Esophagus (tissue), 2 donors: ENCODE measurements at regions not wholly inside any gene's neighbourhood (a gene's known extent, or its start where the extent isn't known, plus 50 kb on each side); places are given as distances from the start of the nearest gene placed in this dataset.

Experiments
- H3K27ac ChIP-seq, 2 donors: one replicate each; pipeline ENCODE4 v1.5.1; 2013; ENCODE audit warnings: low read depth in 2 of 2, mild to moderate bottlenecking in 2 of 2, inconsistent platforms in 1 of 2, low read length in 1 of 2, moderate library complexity in 1 of 2
- H3K27me3 ChIP-seq, 2 donors: one replicate each; pipeline ENCODE4 v1.6.1; 2013; ENCODE audit warnings: low read length in 2 of 2, control low read depth in 1 of 2, mild to moderate bottlenecking in 1 of 2; ENCODE audit not compliant: insufficient read depth in 2 of 2, control insufficient read depth in 1 of 2
- H3K36me3 ChIP-seq, 2 donors: one replicate each; pipeline ENCODE4 v1.6.1; 2013; ENCODE audit warnings: low read length in 1 of 2; ENCODE audit not compliant: control insufficient read depth in 2 of 2, insufficient read depth in 2 of 2
- H3K4me1 ChIP-seq, 2 donors: one replicate each; pipeline ENCODE4 v1.6.1; 2013; ENCODE audit warnings: low read length in 1 of 2; ENCODE audit not compliant: control insufficient read depth in 2 of 2, insufficient read depth in 2 of 2
- H3K4me3 ChIP-seq, 2 donors: one replicate each; pipeline ENCODE4 v1.5.1; 2013; ENCODE audit warnings: low read length in 2 of 2, mild to moderate bottlenecking in 2 of 2, low read depth in 1 of 2, moderate library complexity in 1 of 2
- H3K9me3 ChIP-seq, 2 donors: one replicate each; pipeline ENCODE4 v1.6.1; 2013; ENCODE audit warnings: mild to moderate bottlenecking in 2 of 2, low read depth in 1 of 2, low read length in 1 of 2, moderate library complexity in 1 of 2; ENCODE audit not compliant: control insufficient read depth in 2 of 2, insufficient read depth in 1 of 2
- WGBS, 2 donors: extraction: QIAGEN DNeasy Blood & Tissue Kit; methylation state at CpG; one replicate each; pipeline ENCODE4 v1.1.7; 2013; 5-methylcytosine and 5-hydroxymethylcytosine counted together
- donor health status: healthy with polysubstance abuse.
- donor health status: Bipolar disorder and iron deficiency.

- Histone ChIP-seq H3K36me3 (no peaks in the 10 kb centered on the region), H3K27me3 (no peaks in the 10 kb centered on the region), H3K9me3 (peaks cover 0 to 3% of the 10 kb centered on the region in 2 donors), H3K27ac (no peak overlapping the region), H3K4me1 (no peaks in the 10 kb centered on the region), H3K4me3 (no peak overlapping the region)
- 76 to 79% methylated on average over 7 of the region's 7 CpGs for whole genome bisulfite sequencing, 2 donors
Observed at GRCh38 chr13:111886217-111886945, 180.6 kb upstream of the SOX1 start.

GRCh38 chr13:111893071-111893606 lies 173.8 kb upstream of the SOX1 start:
- H3K4me1 ChIP-seq: no peaks in the 10 kb centered on the region
- no peak overlapping the region for H3K27ac ChIP-seq
- no peaks in the 10 kb centered on the region for H3K9me3 ChIP-seq
- H3K36me3 ChIP-seq: no peaks in the 10 kb centered on the region
- WGBS, 2 donors: 2 to 4% methylated on average over 38 to 39 of the region's 39 CpGs
- H3K4me3 ChIP-seq: peak overlapping the region in 1 of 2 donors; percentile 3
- H3K27me3 ChIP-seq: peaks cover 0 to 3% of the 10 kb centered on the region in 2 donors

- 13 to 16% methylated on average over 35 of the region's 35 CpGs for WGBS, 2 donors
- Histone ChIP-seq H3K4me3 (peak overlapping the region in 1 of 2 donors; percentile 3), H3K9me3 (no peaks in the 10 kb centered on the region), H3K36me3 (no peaks in the 10 kb centered on the region), H3K27ac (no peak overlapping the region), H3K4me1 (no peaks in the 10 kb centered on the region), H3K27me3 (peaks cover 0 to 3% of the 10 kb centered on the region in 2 donors)
Observed at GRCh38 chr13:111893607-111894443, 173.1 kb upstream of the SOX1 start.

- Histone ChIP-seq H3K4me1 (no peaks in the 10 kb centered on the region), H3K4me3 (no peak overlapping the region), H3K27me3 (peaks cover 0 to 3% of the 10 kb centered on the region in 2 donors), H3K27ac (no peak overlapping the region), H3K9me3 (no peaks in the 10 kb centered on the region), H3K36me3 (no peaks in the 10 kb centered on the region)
- 65 to 75% methylated on average over 28 of the region's 28 CpGs for WGBS, 2 donors
Observed at GRCh38 chr13:111895896-111896821, 170.8 kb upstream of the SOX1 start.

- peaks cover 0 to 3% of the 10 kb centered on the region in 2 donors for H3K27me3 ChIP-seq
- WGBS, 2 donors: 60 to 69% methylated on average over 19 of the region's 19 CpGs
Observed at GRCh38 chr13:111897178-111897845, 169.6 kb upstream of the SOX1 start.

GRCh38 chr13:111897846-111898215 lies 169.1 kb upstream of the SOX1 start:
- Histone ChIP-seq H3K27ac (no peak overlapping the region), H3K36me3 (no peaks in the 10 kb centered on the region), H3K4me1 (no peaks in the 10 kb centered on the region), H3K9me3 (no peaks in the 10 kb centered on the region), H3K27me3 (peaks cover 0 to 3% of the 10 kb centered on the region in 2 donors), H3K4me3 (no peak overlapping the region)
- WGBS, 2 donors: 63 to 70% methylated on average over 9 of the region's 9 CpGs

More at GRCh38 chr13:111897178-111897845, 169.6 kb upstream of the SOX1 start:
- no peaks in the 10 kb centered on the region for H3K36me3 ChIP-seq
- no peaks in the 10 kb centered on the region for H3K9me3 ChIP-seq
- no peak overlapping the region for H3K27ac ChIP-seq
- no peak overlapping the region for H3K4me3 ChIP-seq
- H3K4me1 ChIP-seq: no peaks in the 10 kb centered on the region

- Histone ChIP-seq H3K4me1 (no peaks in the 10 kb centered on the region), H3K27me3 (no peaks in the 10 kb centered on the region), H3K9me3 (no peaks in the 10 kb centered on the region), H3K27ac (no peak overlapping the region), H3K4me3 (no peak overlapping the region), H3K36me3 (no peaks in the 10 kb centered on the region)
- WGBS, 2 donors: 86 to 92% methylated on average over 31 to 35 of the region's 35 CpGs
Observed at GRCh38 chr13:111898956-111899713, 167.8 kb upstream of the SOX1 start.

- no peaks in the 10 kb centered on the region for H3K27me3 ChIP-seq
- H3K4me1 ChIP-seq: no peaks in the 10 kb centered on the region
- H3K27ac ChIP-seq: no peak overlapping the region
- WGBS, 2 donors: 81 to 84% methylated on average over 15 of the region's 15 CpGs
- H3K9me3 ChIP-seq: no peaks in the 10 kb centered on the region
- no peaks in the 10 kb centered on the region for H3K36me3 ChIP-seq
- no peak overlapping the region for H3K4me3 ChIP-seq
Observed at GRCh38 chr13:111899714-111900389, 167.1 kb upstream of the SOX1 start.
